CD4-positive, alpha-beta T cell (primary cell): ENCODE measurements at regions not wholly inside any gene's neighbourhood (a gene's known extent, or its start where the extent isn't known, plus 50 kb on each side); places are given as distances from the start of the nearest gene placed in this dataset.

Source experiments
- ATAC-seq: fragments of 200-7000 bp; cut with Tn5 transposase; one replicate; pipeline ENCODE4 v1.10.0; 2022; ENCODE audit warnings: mild to moderate bottlenecking; ENCODE audit not compliant: poor library complexity
- CTCF ChIA-PET: fragments of 350-600 bp; sonication (Branson Sonifier 250); formaldehyde crosslinking; loops from one replicate; lab custom pipeline; 2021; ENCODE audit warnings: antibody characterized with exemption, inconsistent platforms; lab: Charles Lee
- POLR2A ChIA-PET: fragments of 350-600 bp; sonication (Branson Sonifier 250); formaldehyde crosslinking; loops from one replicate; lab custom pipeline; 2021; ENCODE audit warnings: antibody characterized with exemption, inconsistent platforms; lab: Charles Lee
- DNase-seq, 14 experiments: peaks; one replicate each; pipeline ENCODE4 v3.0.0-alpha.2; 2013 to 2020; ENCODE audit warnings: mixed read lengths in 2 of 14
- H3K27ac ChIP-seq, 2 donors: one replicate each; pipeline versions ENCODE4 v1.5.1 to v1.7.0; 2013; ENCODE audit warnings: low read length in 2 of 2, low read depth in 1 of 2, mild to moderate bottlenecking in 1 of 2
- H3K27me3 ChIP-seq, 2 experiments: 1 replicate in 1 of 2; 2 replicates in 1 of 2; pipeline versions ENCODE4 v1.6.1 to v1.7.0; 2013; ENCODE audit warnings: low read length in 2 of 2, control low read depth in 1 of 2, mild to moderate bottlenecking in 1 of 2, moderate library complexity in 1 of 2; ENCODE audit not compliant: insufficient read depth in 2 of 2, control insufficient read depth in 1 of 2
- H3K36me3 ChIP-seq: one replicate; pipeline ENCODE4 v1.6.1; 2013; ENCODE audit warnings: low read length, control low read depth; ENCODE audit not compliant: insufficient read depth
- H3K4me1 ChIP-seq: one replicate; pipeline ENCODE4 v1.6.1; 2013; ENCODE audit warnings: low read length, control low read depth; ENCODE audit not compliant: insufficient read depth
- H3K4me3 ChIP-seq: one replicate; pipeline ENCODE4 v1.5.1; 2013; ENCODE audit warnings: mild to moderate bottlenecking, low read length, moderate library complexity
- H3K9me3 ChIP-seq, 2 experiments: 1 replicate in 1 of 2; 2 replicates in 1 of 2; pipeline versions ENCODE4 v1.6.1 to v1.7.0; 2013; ENCODE audit warnings: low read length in 2 of 2, mild to moderate bottlenecking in 2 of 2, control low read depth in 1 of 2, moderate library complexity in 1 of 2; ENCODE audit not compliant: control insufficient read depth in 1 of 2, insufficient read depth in 1 of 2
- H3K27ac Mint-ChIP-seq: one replicate; pipeline ENCODE4 v1.8.0; 2020; ENCODE audit warnings: mixed read lengths
- H3K27me3 Mint-ChIP-seq: one replicate; pipeline ENCODE4 v1.8.0; 2021; ENCODE audit warnings: mixed read lengths
- H3K36me3 Mint-ChIP-seq: one replicate; pipeline ENCODE4 v1.8.0; 2021; ENCODE audit warnings: low read depth, mixed read lengths
- H3K4me1 Mint-ChIP-seq: one replicate; pipeline ENCODE4 v1.8.0; 2021; ENCODE audit warnings: low read depth, mixed read lengths
- H3K4me3 Mint-ChIP-seq: one replicate; pipeline ENCODE4 v1.8.0; 2020; ENCODE audit warnings: mild to moderate bottlenecking, mixed read lengths
- H3K9me3 Mint-ChIP-seq: one replicate; pipeline ENCODE4 v1.8.0; 2020; ENCODE audit warnings: mixed read lengths
- CTCF ChIP-seq: fragments of 200-600 bp; IDR thresholded peaks from one replicate; pipeline ENCODE4 v1.8.0; 2022; ENCODE audit warnings: antibody characterized with exemption, mild to moderate bottlenecking
- intact Hi-C, 2 experiments: fragments of 100-400 bp; cut with DNase I in 1 of 2; cut with micrococcal nuclease in 1 of 2; formaldehyde crosslinking; loops; one replicate each; pipeline versions ENCODE4 v1.15.1 to v1.9.0; 2023 to 2025; cut with DNase I, micrococcal nuclease

- ATAC-seq (no peak), DNase-seq (no peak)
- peaks cover 0 to 3% of the 10 kb centered on the region in 2 experiments for H3K9me3 ChIP-seq
- H3K36me3 Mint-ChIP-seq = no peaks in the 10 kb centered on the region
- no peak overlapping the region for H3K4me3 Mint-ChIP-seq
- no peaks in the 10 kb centered on the region for H3K4me1 ChIP-seq
- H3K27ac ChIP-seq = no peak overlapping the region
- no peaks in the 10 kb centered on the region for H3K4me1 Mint-ChIP-seq
- no peak overlapping the region for H3K27ac Mint-ChIP-seq
- no peaks in the 10 kb centered on the region for H3K9me3 Mint-ChIP-seq
- no peak overlapping the region for H3K4me3 ChIP-seq
- no peaks in the 10 kb centered on the region for H3K27me3 ChIP-seq
- no peak for TF ChIP-seq CTCF
- intact Hi-C loops = no loop called here
- CTCF ChIA-PET = no interaction called here
- H3K27me3 Mint-ChIP-seq = no peaks in the 10 kb centered on the region
- POLR2A ChIA-PET = no interaction called here
- no peaks in the 10 kb centered on the region for H3K36me3 ChIP-seq
Measured at GRCh38 chr3:72537448-72537847, 310.8 kb downstream of the SHQ1 start.

GRCh38 chr3:72536878-72537267 is 311.4 kb downstream of the SHQ1 start:
- ChIA-PET POLR2A (no interaction called here), CTCF (no interaction called here)
- peaks cover 0 to 3% of the 10 kb centered on the region in 2 experiments for H3K9me3 ChIP-seq
- H3K4me3 ChIP-seq = no peak overlapping the region
- no peaks in the 10 kb centered on the region for H3K9me3 Mint-ChIP-seq
- no peak overlapping the region for H3K27ac ChIP-seq
- no peaks in the 10 kb centered on the region for H3K36me3 Mint-ChIP-seq
- no peak for DNase-seq
- intact Hi-C loops = no loop called here
- no peaks in the 10 kb centered on the region for H3K4me1 ChIP-seq
- no peaks in the 10 kb centered on the region for H3K27me3 ChIP-seq
- ATAC-seq = no peak
- no peaks in the 10 kb centered on the region for H3K36me3 ChIP-seq
- H3K27ac Mint-ChIP-seq = no peak overlapping the region
- H3K27me3 Mint-ChIP-seq = no peaks in the 10 kb centered on the region
- no peak for TF ChIP-seq CTCF
- no peaks in the 10 kb centered on the region for H3K4me1 Mint-ChIP-seq
- no peak overlapping the region for H3K4me3 Mint-ChIP-seq

GRCh38 chr3:72536206-72536877 is 311.9 kb downstream of the SHQ1 start:
- ATAC-seq (no peak), DNase-seq (no peak)
- H3K4me3 Mint-ChIP-seq = no peak overlapping the region
- H3K27me3 ChIP-seq = no peaks in the 10 kb centered on the region
- no peaks in the 10 kb centered on the region for H3K36me3 ChIP-seq
- no peaks in the 10 kb centered on the region for H3K9me3 Mint-ChIP-seq
- H3K27ac Mint-ChIP-seq = no peak overlapping the region
- H3K27ac ChIP-seq = no peak overlapping the region
- intact Hi-C loops = no loop called here
- no peak for TF ChIP-seq CTCF
- H3K4me1 ChIP-seq = no peaks in the 10 kb centered on the region
- no peaks in the 10 kb centered on the region for H3K36me3 Mint-ChIP-seq
- peaks cover 0 to under 1% of the 10 kb centered on the region in 2 experiments for H3K9me3 ChIP-seq
- no peaks in the 10 kb centered on the region for H3K27me3 Mint-ChIP-seq
- no peaks in the 10 kb centered on the region for H3K4me1 Mint-ChIP-seq
- ChIA-PET CTCF (no interaction called here), POLR2A (no interaction called here)
- no peak overlapping the region for H3K4me3 ChIP-seq
